ENCODE measurements at regions not wholly inside any gene's neighbourhood (a gene's known extent, or its start where the extent isn't known, plus 50 kb on each side); places are given as distances from the start of the nearest gene placed in this dataset.

- TF ChIP-seq GATA2 (IDR thresholded peaks at IDR 0.05; ENCODE audit: low read depth, low read length) (no peak), GATA3 (IDR thresholded peaks at IDR 0.05; ENCODE audit: low read depth, low read length) (no peak)
Measured at GRCh38 chr13:105684216-105684615, 851.2 kb downstream of the EFNB2 start.

Measured in SH-SY5Y (cell line).